GM12891 (cell line): ENCODE measurements at regions not wholly inside any gene's neighbourhood (a gene's known extent, or its start where the extent isn't known, plus 50 kb on each side); places are given as distances from the start of the nearest gene placed in this dataset.

ENCODE experiments used
- PAX5 ChIP-seq: IDR thresholded peaks from 2 replicates; pipeline ENCODE4 v1.6.1; 2011; ENCODE audit warnings: low read length, moderate library complexity, mild to moderate bottlenecking; ENCODE audit not compliant: insufficient read depth, severe bottlenecking
- POLR2A ChIP-seq: IDR thresholded peaks from 2 replicates; pipeline ENCODE4 v1.6.1; 2011; ENCODE audit warnings: low read depth, low read length, control low read depth
- POLR2AphosphoS5 ChIP-seq: IDR thresholded peaks from 2 replicates; pipeline ENCODE4 v1.6.1; 2011; ENCODE audit warnings: low read depth, low read length, control low read depth
- SPI1 ChIP-seq: IDR thresholded peaks from 2 replicates; pipeline ENCODE4 v1.6.1; 2011; ENCODE audit warnings: low read depth, low read length, control low read depth
- TAF1 ChIP-seq: IDR thresholded peaks from 2 replicates; pipeline ENCODE4 v1.6.1; 2011; ENCODE audit warnings: low read depth, low read length, control low read depth

- TF ChIP-seq POLR2A: no peak
- TF ChIP-seq TAF1: no peak
- TF ChIP-seq POLR2AphosphoS5: no peak
- no peak for TF ChIP-seq SPI1
- no peak for TF ChIP-seq PAX5
Observed at GRCh38 chr17:31688701-31689100, 170.3 kb downstream of the COPRS start.
